ENCODE measurements at regions not wholly inside any gene's neighbourhood (a gene's known extent, or its start where the extent isn't known, plus 50 kb on each side); places are given as distances from the start of the nearest gene placed in this dataset.

DNA sequence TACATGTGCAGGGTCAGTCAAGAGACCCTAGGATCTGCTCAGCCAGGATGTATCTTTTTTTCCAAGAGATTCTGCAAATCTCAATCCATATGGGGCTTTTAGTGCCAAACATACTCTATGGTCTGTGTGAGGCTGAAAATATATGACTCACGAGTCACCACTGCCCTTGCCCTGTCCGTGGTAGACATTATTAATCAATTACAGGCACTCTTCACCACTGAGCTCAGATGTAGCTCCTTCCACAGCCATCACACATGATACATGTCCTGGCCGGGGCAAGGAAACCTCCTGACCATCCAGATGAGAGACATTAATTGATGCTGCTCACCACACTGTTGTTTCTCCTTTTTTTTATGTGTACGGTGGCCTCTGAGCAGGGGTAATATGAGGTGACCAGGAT lies 90.2 kb upstream of the RET start:
- Histone ChIP-seq H3K9me3 (ENCODE audit: control insufficient read depth, low read depth, low read length) (no peaks in the 10 kb centered on the region), H3K36me3 (ENCODE audit: control insufficient read depth, low read depth, low read length) (no peaks in the 10 kb centered on the region), H3K27ac (ENCODE audit: low read length) (no peak overlapping the region), H3K4me3 (ENCODE audit: low read length) (no peak overlapping the region), H3K4me1 (ENCODE audit: control insufficient read depth, low read depth, low read length) (no peaks in the 10 kb centered on the region), H3K9ac (ENCODE audit: low read length) (no peak overlapping the region), H3K27me3 (ENCODE audit: control insufficient read depth, insufficient read depth, low read length) (no peaks in the 10 kb centered on the region)

DNA sequence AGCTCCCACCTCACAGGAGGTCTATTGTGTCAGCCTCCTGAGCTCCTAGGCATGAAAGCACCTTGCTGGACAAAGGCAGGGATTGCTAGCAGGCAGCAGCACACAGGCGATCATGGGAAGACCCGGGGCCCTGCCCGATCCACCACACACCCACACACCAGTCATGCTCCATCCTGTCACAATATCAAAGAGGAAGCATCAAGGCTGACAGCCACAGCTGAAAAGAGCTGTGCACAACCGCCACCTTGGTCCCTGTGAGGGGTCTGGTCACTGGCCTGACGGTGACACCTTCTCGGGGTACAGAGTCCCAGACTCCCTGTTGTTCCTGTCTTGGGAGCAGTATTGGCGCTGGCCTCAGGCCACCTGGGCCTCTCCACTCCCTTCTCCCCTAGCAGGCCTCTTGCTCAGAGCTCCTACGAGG lies 89.7 kb upstream of the RET start:
- Histone ChIP-seq H3K27me3 (ENCODE audit: control insufficient read depth, insufficient read depth, low read length) (no peaks in the 10 kb centered on the region), H3K27ac (ENCODE audit: low read length) (no peak overlapping the region), H3K4me1 (ENCODE audit: control insufficient read depth, low read depth, low read length) (no peaks in the 10 kb centered on the region), H3K4me3 (ENCODE audit: low read length) (no peak overlapping the region), H3K9ac (ENCODE audit: low read length) (no peak overlapping the region), H3K9me3 (ENCODE audit: control insufficient read depth, low read depth, low read length) (no peaks in the 10 kb centered on the region), H3K36me3 (ENCODE audit: control insufficient read depth, low read depth, low read length) (no peaks in the 10 kb centered on the region)

DNA sequence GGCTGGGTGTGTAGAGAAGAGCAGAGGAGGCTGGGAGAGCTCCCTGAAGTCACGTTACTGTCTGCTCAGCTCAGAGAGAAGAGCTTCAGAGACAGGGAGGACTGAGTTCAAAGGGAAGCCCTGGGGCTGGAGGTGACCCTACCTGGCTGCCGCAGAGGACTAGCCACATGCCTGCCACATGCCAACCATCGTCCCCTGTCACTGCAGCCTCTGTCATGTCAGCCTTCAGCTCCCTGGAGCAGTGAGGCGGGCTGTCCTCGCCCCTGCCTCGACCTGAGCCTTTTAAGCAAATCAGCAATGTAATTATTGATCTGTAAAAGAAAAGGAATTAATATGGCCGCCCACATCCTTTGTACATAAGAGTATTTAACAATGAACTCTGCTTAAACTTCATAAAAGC lies 89.3 kb upstream of the RET start:
- no peaks in the 10 kb centered on the region for H3K4me1 ChIP-seq (ENCODE audit: control insufficient read depth, low read depth, low read length)
- H3K36me3 ChIP-seq (ENCODE audit: control insufficient read depth, low read depth, low read length), result no peaks in the 10 kb centered on the region
- H3K27ac ChIP-seq (ENCODE audit: low read length), result no peak overlapping the region
- H3K27me3 ChIP-seq (ENCODE audit: control insufficient read depth, insufficient read depth, low read length), result no peaks in the 10 kb centered on the region
- no peaks in the 10 kb centered on the region for H3K9me3 ChIP-seq (ENCODE audit: control insufficient read depth, low read depth, low read length)
- H3K4me3 ChIP-seq (ENCODE audit: low read length), result no peak overlapping the region
- no peak overlapping the region for H3K9ac ChIP-seq (ENCODE audit: low read length)

DNA sequence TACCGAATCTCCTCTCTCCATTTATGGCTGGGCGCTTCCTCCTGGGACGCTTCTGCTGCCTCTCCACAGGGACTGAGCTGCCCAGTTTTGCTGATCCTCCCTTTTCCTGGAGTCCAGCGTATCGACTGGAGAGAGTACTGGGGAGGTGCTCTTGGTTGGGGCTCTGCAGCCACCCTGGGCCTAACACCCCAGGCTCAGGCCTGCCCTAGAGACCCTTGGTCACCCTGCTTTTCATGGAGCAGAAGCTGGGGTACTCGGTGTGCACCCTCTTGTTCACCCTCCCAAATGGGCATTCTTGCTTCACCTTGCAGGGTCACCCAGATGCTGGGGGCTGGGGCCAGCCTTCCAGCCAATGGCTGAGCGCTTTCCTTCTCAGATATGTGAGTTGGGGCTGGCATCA lies 88.8 kb upstream of the RET start:
- H3K27ac ChIP-seq (ENCODE audit: low read length), result no peak overlapping the region
- no peaks in the 10 kb centered on the region for H3K4me1 ChIP-seq (ENCODE audit: control insufficient read depth, low read depth, low read length)
- H3K36me3 ChIP-seq (ENCODE audit: control insufficient read depth, low read depth, low read length), result no peaks in the 10 kb centered on the region
- no peak overlapping the region for H3K4me3 ChIP-seq (ENCODE audit: low read length)
- no peaks in the 10 kb centered on the region for H3K9me3 ChIP-seq (ENCODE audit: control insufficient read depth, low read depth, low read length)
- no peak overlapping the region for H3K9ac ChIP-seq (ENCODE audit: low read length)
- H3K27me3 ChIP-seq (ENCODE audit: control insufficient read depth, insufficient read depth, low read length), result no peaks in the 10 kb centered on the region

DNA sequence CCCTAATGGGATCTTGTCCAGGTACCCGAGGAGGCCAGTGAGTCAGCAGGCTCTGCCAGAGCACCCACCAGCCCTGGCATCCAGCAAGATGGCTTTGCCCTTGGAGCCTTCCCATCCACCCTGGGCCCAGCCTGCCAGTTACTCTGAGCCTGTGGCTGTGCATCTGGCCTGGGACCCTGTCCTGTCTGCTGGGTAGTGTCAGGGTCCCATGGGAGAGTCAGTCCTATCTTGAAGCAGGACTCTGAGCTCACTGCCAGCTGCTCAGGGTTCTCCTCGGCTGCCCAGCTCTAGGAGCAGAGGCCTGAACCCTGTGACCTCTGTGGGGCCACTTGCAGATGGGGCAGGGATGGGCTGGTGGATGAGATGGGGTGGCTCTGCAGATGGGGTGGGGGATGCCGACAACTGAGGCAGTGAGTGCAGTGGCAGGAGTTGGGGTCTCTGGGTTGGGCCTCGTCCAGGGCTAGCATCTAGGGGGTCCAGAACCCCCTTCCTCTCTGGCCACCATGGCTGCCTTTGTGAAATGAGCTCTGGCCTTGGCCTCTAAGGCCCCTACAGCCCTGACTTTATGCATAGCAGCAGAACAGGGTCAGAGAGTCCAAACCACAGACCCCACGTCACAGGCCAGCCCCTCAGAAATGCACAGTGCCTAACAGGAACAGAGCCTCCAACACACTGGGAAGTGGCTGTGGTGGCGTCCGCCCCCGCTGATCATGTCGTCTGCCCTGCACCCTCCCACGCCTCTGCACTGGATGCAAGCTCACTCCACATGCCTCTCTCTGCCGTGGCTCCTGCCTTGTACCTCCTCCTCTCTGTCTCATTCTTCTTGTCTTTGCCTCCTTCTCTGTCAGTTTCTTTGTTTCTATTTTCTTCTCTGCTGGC lies 88.1 kb upstream of the RET start:
- H3K9me3 ChIP-seq (ENCODE audit: control insufficient read depth, low read depth, low read length), result no peaks in the 10 kb centered on the region
- no peak overlapping the region for H3K27ac ChIP-seq (ENCODE audit: low read length)
- H3K27me3 ChIP-seq (ENCODE audit: control insufficient read depth, insufficient read depth, low read length), result no peaks in the 10 kb centered on the region
- H3K4me1 ChIP-seq (ENCODE audit: control insufficient read depth, low read depth, low read length), result no peaks in the 10 kb centered on the region
- H3K36me3 ChIP-seq (ENCODE audit: control insufficient read depth, low read depth, low read length), result no peaks in the 10 kb centered on the region
- H3K4me3 ChIP-seq (ENCODE audit: low read length), result no peak overlapping the region
- no peak overlapping the region for H3K9ac ChIP-seq (ENCODE audit: low read length)

DNA sequence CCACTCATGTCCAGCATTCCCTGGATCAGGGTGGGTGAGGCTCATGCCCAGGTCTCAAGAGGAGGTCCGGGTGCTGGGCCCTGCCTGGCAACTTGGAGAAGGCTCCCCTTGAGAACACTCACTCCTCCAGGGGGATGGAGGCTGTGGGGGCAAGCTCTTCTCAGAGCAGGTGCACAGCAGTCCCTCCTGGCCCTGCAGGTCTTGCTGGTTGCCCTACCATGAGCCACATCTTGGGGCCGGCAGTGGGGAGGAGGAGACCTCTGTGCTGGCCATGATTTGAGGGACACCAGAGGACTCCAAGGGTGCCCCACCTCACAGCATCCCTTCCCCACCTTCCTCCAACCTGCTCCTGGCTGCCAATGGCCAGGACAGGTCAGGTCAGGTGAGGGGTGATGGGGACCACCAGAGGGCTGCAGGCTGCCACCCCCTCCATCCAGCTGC lies 87.4 kb upstream of the RET start:
- Histone ChIP-seq H3K27me3 (ENCODE audit: control insufficient read depth, insufficient read depth, low read length) (no peaks in the 10 kb centered on the region), H3K9me3 (ENCODE audit: control insufficient read depth, low read depth, low read length) (no peaks in the 10 kb centered on the region), H3K36me3 (ENCODE audit: control insufficient read depth, low read depth, low read length) (no peaks in the 10 kb centered on the region), H3K4me1 (ENCODE audit: control insufficient read depth, low read depth, low read length) (no peaks in the 10 kb centered on the region), H3K9ac (ENCODE audit: low read length) (no peak overlapping the region), H3K4me3 (ENCODE audit: low read length) (no peak overlapping the region), H3K27ac (ENCODE audit: low read length) (no peak overlapping the region)

DNA sequence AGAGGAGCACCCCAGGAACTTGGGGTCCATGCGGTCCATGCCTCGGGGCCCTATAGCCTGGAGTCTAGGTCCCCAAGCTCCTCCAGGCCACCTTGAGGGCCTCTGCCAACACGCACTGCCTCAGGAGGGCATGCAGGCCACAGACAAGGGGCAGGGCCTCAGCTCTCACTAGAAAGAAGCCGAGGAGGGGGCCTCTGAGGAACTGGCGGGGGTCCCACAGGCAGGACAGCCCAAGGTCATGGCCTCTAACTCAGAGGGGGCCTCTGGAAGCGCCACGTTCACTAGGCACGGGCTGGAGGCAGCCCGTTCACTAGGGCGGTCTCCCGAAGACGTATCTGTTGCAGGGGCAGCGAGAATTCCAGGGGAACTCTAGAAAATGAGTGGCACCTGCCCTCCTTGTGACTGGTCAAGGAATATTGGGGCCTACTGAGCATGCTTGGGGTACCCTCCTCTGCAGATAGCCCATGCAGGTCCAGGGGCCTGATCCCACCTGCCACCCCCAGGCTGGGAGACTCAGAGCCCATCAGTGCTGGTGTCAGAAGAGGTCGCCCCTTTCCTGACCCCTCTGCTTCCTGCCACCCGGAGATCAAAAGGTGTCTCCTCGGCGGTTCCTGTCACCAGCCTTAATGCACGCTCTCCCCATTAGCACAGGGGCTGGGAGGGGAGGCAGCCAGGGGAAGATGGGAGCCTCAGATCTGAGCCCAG lies 86.7 kb upstream of the RET start:
- Histone ChIP-seq H3K27me3 (ENCODE audit: control insufficient read depth, insufficient read depth, low read length) (no peaks in the 10 kb centered on the region), H3K4me3 (ENCODE audit: low read length) (no peak overlapping the region), H3K36me3 (ENCODE audit: control insufficient read depth, low read depth, low read length) (no peaks in the 10 kb centered on the region), H3K27ac (ENCODE audit: low read length) (no peak overlapping the region), H3K9ac (ENCODE audit: low read length) (no peak overlapping the region), H3K9me3 (ENCODE audit: control insufficient read depth, low read depth, low read length) (no peaks in the 10 kb centered on the region), H3K4me1 (ENCODE audit: control insufficient read depth, low read depth, low read length) (no peaks in the 10 kb centered on the region)

DNA sequence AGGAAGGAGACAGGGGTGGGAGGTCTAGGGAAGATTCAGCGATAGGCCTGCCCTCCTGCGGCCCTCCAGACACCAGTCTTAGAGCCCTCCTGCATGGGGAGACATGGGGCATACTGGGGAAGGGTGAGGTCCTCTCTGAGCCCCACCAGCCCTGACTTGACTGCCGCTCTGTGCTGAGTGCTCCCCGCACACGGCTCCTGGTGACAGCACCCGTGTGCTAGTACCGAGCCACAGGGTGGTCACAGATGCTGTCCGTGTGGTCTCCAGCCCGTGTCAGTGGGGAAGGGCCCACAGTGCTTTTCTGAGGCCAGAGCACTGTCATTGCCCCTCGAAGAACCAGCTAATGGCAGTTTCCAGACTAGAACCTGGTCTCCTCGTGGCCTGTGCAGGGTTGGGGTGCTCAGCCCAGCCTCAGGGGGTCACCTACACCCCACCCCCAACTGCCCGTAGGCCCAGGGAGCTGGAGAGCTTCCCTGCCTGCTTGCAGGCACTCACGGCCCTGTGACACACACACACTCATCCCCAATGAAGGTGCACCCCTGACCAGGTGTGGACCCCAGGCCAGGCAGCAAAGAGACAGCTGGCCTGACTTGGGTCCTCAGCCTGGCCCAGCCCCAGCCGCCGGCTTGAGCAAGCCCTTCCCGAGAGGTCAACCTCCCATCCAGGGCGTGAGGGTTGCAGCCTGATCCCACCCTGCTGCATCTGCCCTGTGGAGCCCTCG lies 86.0 kb upstream of the RET start:
- Histone ChIP-seq H3K4me1 (ENCODE audit: control insufficient read depth, low read depth, low read length) (no peaks in the 10 kb centered on the region), H3K9me3 (ENCODE audit: control insufficient read depth, low read depth, low read length) (no peaks in the 10 kb centered on the region), H3K27ac (ENCODE audit: low read length) (no peak overlapping the region), H3K27me3 (ENCODE audit: control insufficient read depth, insufficient read depth, low read length) (no peaks in the 10 kb centered on the region), H3K36me3 (ENCODE audit: control insufficient read depth, low read depth, low read length) (no peaks in the 10 kb centered on the region), H3K4me3 (ENCODE audit: low read length) (no peak overlapping the region), H3K9ac (ENCODE audit: low read length) (no peak overlapping the region)

DNA sequence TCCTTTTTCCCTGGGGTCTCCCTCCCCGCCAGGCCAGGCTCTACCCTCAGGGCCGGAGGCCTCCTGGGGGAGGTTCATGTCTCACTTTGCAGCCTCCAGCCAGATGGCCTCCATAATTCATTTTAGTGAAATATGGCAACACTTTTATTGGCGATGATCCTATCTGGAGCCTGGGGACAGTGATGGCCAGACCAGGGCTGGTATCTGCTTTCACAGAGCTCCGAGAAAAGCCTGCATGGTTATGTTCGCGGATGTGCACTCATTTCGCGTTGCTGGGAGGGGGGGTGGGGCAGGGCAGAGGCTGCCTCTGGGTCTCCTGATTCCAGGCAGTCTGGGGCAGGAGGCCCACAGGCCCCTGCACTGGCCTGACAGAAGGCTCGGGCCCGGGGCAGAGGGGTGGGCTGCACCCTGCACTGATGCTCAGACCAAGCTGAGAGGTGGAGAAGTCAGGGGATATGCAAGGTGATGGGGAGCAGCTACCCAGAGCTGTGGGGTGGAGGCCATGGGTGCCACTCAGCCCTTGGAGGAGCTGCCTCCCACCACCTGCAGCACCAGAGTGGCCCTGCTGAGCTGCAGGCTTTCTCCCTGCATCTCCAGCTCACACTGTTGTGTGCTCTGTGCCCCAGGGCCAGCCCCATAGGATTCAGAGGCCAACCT lies 85.3 kb upstream of the RET start:
- H3K9me3 ChIP-seq (ENCODE audit: control insufficient read depth, low read depth, low read length), result no peaks in the 10 kb centered on the region
- H3K9ac ChIP-seq (ENCODE audit: low read length), result no peak overlapping the region
- no peak overlapping the region for H3K27ac ChIP-seq (ENCODE audit: low read length)
- no peaks in the 10 kb centered on the region for H3K36me3 ChIP-seq (ENCODE audit: control insufficient read depth, low read depth, low read length)
- H3K4me1 ChIP-seq (ENCODE audit: control insufficient read depth, low read depth, low read length), result no peaks in the 10 kb centered on the region
- no peak overlapping the region for H3K4me3 ChIP-seq (ENCODE audit: low read length)
- H3K27me3 ChIP-seq (ENCODE audit: control insufficient read depth, insufficient read depth, low read length), result no peaks in the 10 kb centered on the region

DNA sequence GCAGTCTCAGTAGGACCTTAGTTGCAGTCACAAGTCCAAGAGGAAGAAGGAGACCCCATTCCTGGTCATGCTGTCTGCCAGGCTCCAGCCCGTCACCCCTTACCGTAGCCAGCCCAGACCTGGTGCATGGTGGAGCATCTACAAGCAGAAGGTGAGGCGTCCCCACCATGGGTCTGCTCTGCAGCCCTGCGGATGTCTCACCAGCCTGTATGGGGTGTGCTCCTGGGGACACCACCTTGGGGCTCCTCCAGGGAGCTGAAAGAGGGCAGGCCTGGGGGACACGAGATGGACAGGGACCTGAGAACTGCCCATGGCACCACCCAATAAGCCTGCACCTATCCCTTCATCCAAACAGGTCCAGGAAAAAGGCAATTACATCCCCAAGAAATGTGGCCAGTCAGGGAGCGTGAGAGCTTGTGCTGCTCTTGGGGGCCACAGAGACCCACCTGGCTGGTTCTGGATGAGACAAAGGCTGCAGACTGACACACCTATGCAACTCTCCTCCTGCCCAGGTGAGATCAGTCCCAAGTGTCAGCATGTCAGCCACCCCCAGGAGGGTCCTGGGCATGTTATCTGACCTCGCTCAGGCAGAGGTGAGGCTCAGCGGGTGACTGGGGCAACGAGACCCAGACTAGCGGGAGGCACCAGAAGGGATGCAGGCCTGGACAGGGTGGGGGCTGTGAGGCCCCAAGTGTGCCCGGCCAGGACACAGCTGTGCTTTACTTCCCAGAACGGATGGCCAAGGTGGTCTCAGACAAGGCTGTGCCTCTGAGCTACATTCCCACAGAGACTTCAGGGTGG lies 84.5 kb upstream of the RET start:
- H3K36me3 ChIP-seq (ENCODE audit: control insufficient read depth, low read depth, low read length), result no peaks in the 10 kb centered on the region
- no peak overlapping the region for H3K27ac ChIP-seq (ENCODE audit: low read length)
- no peaks in the 10 kb centered on the region for H3K9me3 ChIP-seq (ENCODE audit: control insufficient read depth, low read depth, low read length)
- no peak overlapping the region for H3K4me3 ChIP-seq (ENCODE audit: low read length)
- no peaks in the 10 kb centered on the region for H3K27me3 ChIP-seq (ENCODE audit: control insufficient read depth, insufficient read depth, low read length)
- H3K9ac ChIP-seq (ENCODE audit: low read length), result no peak overlapping the region
- no peaks in the 10 kb centered on the region for H3K4me1 ChIP-seq (ENCODE audit: control insufficient read depth, low read depth, low read length)

Data from iPS-18a (cell line).